ENCODE measurements at regions not wholly inside any gene's neighbourhood (a gene's known extent, or its start where the extent isn't known, plus 50 kb on each side); places are given as distances from the start of the nearest gene placed in this dataset.

GRCh38 chr1:34617321-34618118 is 137.3 kb upstream of the GJB5 start:
- Mint-ChIP-seq H3K9me3 (no peaks in the 10 kb centered on the region), H3K27ac (no peak overlapping the region), H3K4me3 (no peak overlapping the region), H3K36me3 (ENCODE audit: low read depth) (no peaks in the 10 kb centered on the region), H3K4me1 (ENCODE audit: low read depth) (no peaks in the 10 kb centered on the region), H3K27me3 (ENCODE audit: low read depth) (no peaks in the 10 kb centered on the region)
- no peak for DNase-seq (ENCODE audit: low spot score)

DNA sequence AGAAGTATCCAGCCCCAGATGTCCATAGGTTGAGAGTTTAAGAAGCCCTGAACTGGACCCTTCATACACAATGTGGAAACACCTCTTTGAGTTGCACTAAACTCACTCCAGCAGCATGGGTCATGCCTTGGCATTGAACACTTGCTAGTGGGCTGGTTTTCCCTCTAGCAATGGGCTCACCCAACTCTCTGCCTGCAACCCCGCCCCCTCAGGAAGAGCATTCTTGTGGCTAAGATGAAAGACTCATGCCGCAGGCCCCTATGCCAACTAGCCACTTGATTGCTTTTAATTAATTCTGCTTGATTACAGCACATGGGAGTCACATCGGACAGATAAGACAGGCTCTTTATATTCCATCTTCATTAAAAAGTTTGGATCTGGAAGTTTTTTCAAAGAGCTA is 136.5 kb upstream of the GJB5 start:
- no peaks in the 10 kb centered on the region for H3K9me3 Mint-ChIP-seq
- no peaks in the 10 kb centered on the region for H3K4me1 Mint-ChIP-seq (ENCODE audit: low read depth)
- no peaks in the 10 kb centered on the region for H3K27me3 Mint-ChIP-seq (ENCODE audit: low read depth)
- no peak overlapping the region for H3K27ac Mint-ChIP-seq
- no peak overlapping the region for H3K4me3 Mint-ChIP-seq
- no peaks in the 10 kb centered on the region for H3K36me3 Mint-ChIP-seq (ENCODE audit: low read depth)
- DNase-seq (ENCODE audit: low spot score) = no peak

DNA sequence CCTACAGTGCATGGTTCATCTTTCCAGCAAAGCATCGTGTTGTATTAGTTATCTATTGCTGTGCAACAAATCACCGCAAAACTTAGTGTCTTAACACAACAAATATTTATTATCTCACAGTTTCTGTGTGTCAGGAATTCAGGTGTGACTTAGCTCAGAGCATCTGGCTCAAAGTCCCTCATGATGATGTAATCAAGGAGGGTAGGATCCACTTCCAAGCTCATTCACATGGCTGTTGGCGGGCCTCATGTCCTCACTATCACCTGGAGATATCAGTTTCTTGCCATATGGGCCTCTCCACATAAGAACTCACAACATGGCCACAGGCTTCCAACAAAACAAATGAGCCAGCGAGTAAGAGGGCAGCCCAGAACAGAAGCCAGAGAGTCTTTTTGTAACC is 135.6 kb upstream of the GJB5 start:
- H3K9me3 Mint-ChIP-seq = no peaks in the 10 kb centered on the region
- DNase-seq (ENCODE audit: low spot score) = no peak
- H3K4me3 Mint-ChIP-seq = no peak overlapping the region
- no peak overlapping the region for H3K27ac Mint-ChIP-seq
- no peaks in the 10 kb centered on the region for H3K36me3 Mint-ChIP-seq (ENCODE audit: low read depth)
- H3K4me1 Mint-ChIP-seq (ENCODE audit: low read depth) = no peaks in the 10 kb centered on the region
- no peaks in the 10 kb centered on the region for H3K27me3 Mint-ChIP-seq (ENCODE audit: low read depth)

- DNase-seq (ENCODE audit: low spot score) = no peak
- Mint-ChIP-seq H3K4me1 (ENCODE audit: low read depth) (no peaks in the 10 kb centered on the region), H3K9me3 (no peaks in the 10 kb centered on the region), H3K36me3 (ENCODE audit: low read depth) (no peaks in the 10 kb centered on the region), H3K27ac (no peak overlapping the region), H3K4me3 (no peak overlapping the region), H3K27me3 (ENCODE audit: low read depth) (no peaks in the 10 kb centered on the region)
These were observed 132.9 kb upstream of the GJB5 start for GRCh38 chr1:34621916-34622315.

- H3K27ac Mint-ChIP-seq = no peak overlapping the region
- no peaks in the 10 kb centered on the region for H3K4me1 Mint-ChIP-seq (ENCODE audit: low read depth)
- no peaks in the 10 kb centered on the region for H3K9me3 Mint-ChIP-seq
- DNase-seq (ENCODE audit: low spot score) = no peak
- H3K27me3 Mint-ChIP-seq (ENCODE audit: low read depth) = no peaks in the 10 kb centered on the region
- H3K36me3 Mint-ChIP-seq (ENCODE audit: low read depth) = no peaks in the 10 kb centered on the region
- no peak overlapping the region for H3K4me3 Mint-ChIP-seq
These were observed 129.3 kb upstream of the GJB5 start for GRCh38 chr1:34625521-34626015.

GRCh38 chr1:34627465-34628240 is 127.2 kb upstream of the GJB5 start:
- Mint-ChIP-seq H3K4me1 (ENCODE audit: low read depth) (no peaks in the 10 kb centered on the region), H3K9me3 (no peaks in the 10 kb centered on the region), H3K27ac (no peak overlapping the region), H3K36me3 (ENCODE audit: low read depth) (no peaks in the 10 kb centered on the region), H3K4me3 (no peak overlapping the region), H3K27me3 (ENCODE audit: low read depth) (no peaks in the 10 kb centered on the region)
- no peak for DNase-seq (ENCODE audit: low spot score)

- Mint-ChIP-seq H3K4me1 (ENCODE audit: low read depth) (no peaks in the 10 kb centered on the region), H3K36me3 (ENCODE audit: low read depth) (no peaks in the 10 kb centered on the region), H3K4me3 (no peak overlapping the region), H3K9me3 (no peaks in the 10 kb centered on the region), H3K27ac (no peak overlapping the region), H3K27me3 (ENCODE audit: low read depth) (no peaks in the 10 kb centered on the region)
- no peak for DNase-seq (ENCODE audit: low spot score)
These were observed 123.7 kb upstream of the GJB5 start for GRCh38 chr1:34631126-34631525.

- Mint-ChIP-seq H3K4me1 (ENCODE audit: low read depth) (no peaks in the 10 kb centered on the region), H3K36me3 (ENCODE audit: low read depth) (no peaks in the 10 kb centered on the region), H3K4me3 (no peak overlapping the region), H3K9me3 (no peaks in the 10 kb centered on the region), H3K27ac (no peak overlapping the region), H3K27me3 (ENCODE audit: low read depth) (peaks cover 2% of the 10 kb centered on the region)
- DNase-seq (ENCODE audit: low spot score) = no peak
These were observed 115.1 kb upstream of the GJB5 start for GRCh38 chr1:34639701-34640100.

DNA sequence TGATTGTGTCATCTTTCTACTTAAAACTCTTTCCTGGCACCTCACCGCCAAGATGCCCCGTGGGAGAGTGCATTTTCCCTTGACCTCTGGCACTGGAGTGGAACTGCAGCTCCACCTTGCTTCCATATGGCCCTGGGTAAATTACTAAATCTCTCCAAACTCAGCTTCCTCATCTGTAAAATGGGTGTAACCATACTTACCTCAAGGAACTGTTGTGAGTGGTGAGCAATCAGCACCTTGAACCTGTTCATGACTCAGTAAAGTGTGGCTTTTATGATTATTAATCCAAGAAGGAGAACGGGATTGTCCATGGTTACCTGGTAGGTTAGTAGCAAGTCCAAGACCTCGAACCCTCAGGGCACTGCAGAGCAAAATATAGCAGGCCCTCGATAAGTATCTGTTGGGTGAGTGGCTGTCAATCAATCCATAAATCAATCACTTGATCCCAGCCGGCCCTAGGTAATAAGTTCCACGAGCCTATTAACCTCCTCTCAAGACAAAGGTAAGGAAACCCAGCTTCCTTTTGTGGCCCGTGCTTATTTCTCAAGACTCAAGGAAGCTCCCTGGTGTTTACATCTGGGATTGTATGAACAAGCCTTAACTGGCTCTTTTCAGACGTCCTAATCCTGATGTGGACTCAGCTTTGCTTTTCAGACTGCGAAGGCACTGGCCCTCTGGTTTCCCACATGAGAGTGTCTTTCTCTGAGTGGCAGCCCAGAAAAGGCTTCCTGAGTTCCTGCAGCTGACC is 114.0 kb upstream of the GJB5 start:
- Mint-ChIP-seq H3K9me3 (no peaks in the 10 kb centered on the region), H3K4me1 (ENCODE audit: low read depth) (no peaks in the 10 kb centered on the region), H3K27me3 (ENCODE audit: low read depth) (peaks cover 2% of the 10 kb centered on the region), H3K27ac (no peak overlapping the region), H3K4me3 (no peak overlapping the region), H3K36me3 (ENCODE audit: low read depth) (no peaks in the 10 kb centered on the region)
- no peak for DNase-seq (ENCODE audit: low spot score)

- no peak overlapping the region for H3K4me3 Mint-ChIP-seq
- H3K27me3 Mint-ChIP-seq (ENCODE audit: low read depth) = peaks cover 4% of the 10 kb centered on the region
- DNase-seq (ENCODE audit: low spot score) = no peak
- H3K36me3 Mint-ChIP-seq (ENCODE audit: low read depth) = no peaks in the 10 kb centered on the region
- H3K4me1 Mint-ChIP-seq (ENCODE audit: low read depth) = no peaks in the 10 kb centered on the region
- no peaks in the 10 kb centered on the region for H3K9me3 Mint-ChIP-seq
- H3K27ac Mint-ChIP-seq = no peak overlapping the region
These were observed 112.2 kb upstream of the GJB5 start for GRCh38 chr1:34642679-34643078.

GRCh38 chr1:34645109-34645688 is 109.6 kb upstream of the GJB5 start:
- H3K4me1 Mint-ChIP-seq (ENCODE audit: low read depth) = no peaks in the 10 kb centered on the region
- DNase-seq (ENCODE audit: low spot score) = no peak
- H3K27me3 Mint-ChIP-seq (ENCODE audit: low read depth) = peaks cover 4% of the 10 kb centered on the region
- H3K4me3 Mint-ChIP-seq = no peak overlapping the region
- H3K36me3 Mint-ChIP-seq (ENCODE audit: low read depth) = no peaks in the 10 kb centered on the region
- H3K27ac Mint-ChIP-seq = no peak overlapping the region
- no peaks in the 10 kb centered on the region for H3K9me3 Mint-ChIP-seq

DNA sequence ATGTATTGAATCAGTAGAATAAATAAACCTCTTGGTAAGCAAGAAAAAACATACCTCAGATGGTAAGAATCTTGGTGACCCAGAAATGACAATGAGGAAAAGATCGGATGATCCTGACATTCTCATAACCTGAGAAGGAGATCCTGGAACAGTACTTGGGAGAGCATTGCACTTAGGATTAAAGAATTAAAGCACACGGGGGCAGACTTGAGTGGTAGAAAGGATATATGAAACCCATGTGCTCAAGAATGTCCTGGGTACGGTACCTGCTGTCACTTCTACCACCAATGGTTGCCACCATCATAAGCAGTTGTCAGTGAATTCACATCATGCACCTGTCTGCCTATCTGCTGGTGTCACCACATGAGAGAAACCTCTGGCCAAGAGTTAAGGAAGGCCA is 108.9 kb upstream of the GJB5 start:
- no peaks in the 10 kb centered on the region for H3K36me3 Mint-ChIP-seq (ENCODE audit: low read depth)
- no peak for DNase-seq (ENCODE audit: low spot score)
- peaks cover 4% of the 10 kb centered on the region for H3K27me3 Mint-ChIP-seq (ENCODE audit: low read depth)
- H3K4me3 Mint-ChIP-seq = no peak overlapping the region
- no peaks in the 10 kb centered on the region for H3K4me1 Mint-ChIP-seq (ENCODE audit: low read depth)
- H3K27ac Mint-ChIP-seq = no peak overlapping the region
- no peaks in the 10 kb centered on the region for H3K9me3 Mint-ChIP-seq

DNA sequence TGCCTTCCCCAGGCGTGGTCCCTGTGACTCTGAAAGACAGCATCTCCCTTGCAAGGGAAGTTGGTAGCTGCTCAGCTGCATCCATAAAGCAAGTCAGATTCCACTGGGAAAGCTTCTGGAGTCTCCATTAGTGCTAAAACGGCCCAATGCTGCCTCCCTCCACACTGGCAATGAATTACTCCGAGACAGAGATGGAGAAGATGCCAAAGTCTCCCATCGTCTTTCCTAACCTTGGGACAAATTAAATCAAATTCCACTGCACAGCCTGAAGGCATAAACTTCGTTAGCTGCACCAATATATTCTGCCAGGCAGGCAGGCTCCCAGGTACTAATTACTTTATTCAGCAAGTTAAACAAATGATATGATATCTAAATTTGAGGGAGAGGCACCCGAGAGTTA is 106.3 kb upstream of the GJB5 start:
- Mint-ChIP-seq H3K27ac (no peak overlapping the region), H3K36me3 (ENCODE audit: low read depth) (no peaks in the 10 kb centered on the region)

GRCh38 chr1:34650090-34650489 is 104.8 kb upstream of the GJB5 start:
- H3K36me3 Mint-ChIP-seq (ENCODE audit: low read depth) = no peaks in the 10 kb centered on the region
- no peaks in the 10 kb centered on the region for H3K9me3 Mint-ChIP-seq
- no peaks in the 10 kb centered on the region for H3K4me1 Mint-ChIP-seq (ENCODE audit: low read depth)
- peaks cover 2% of the 10 kb centered on the region for H3K27me3 Mint-ChIP-seq (ENCODE audit: low read depth)
- no peak overlapping the region for H3K27ac Mint-ChIP-seq
- no peak overlapping the region for H3K4me3 Mint-ChIP-seq
- DNase-seq (ENCODE audit: low spot score) = no peak

More for the DNA sequence above, 106.3 kb upstream of the GJB5 start:
- no peak for DNase-seq (ENCODE audit: low spot score)
- Mint-ChIP-seq H3K9me3 (no peaks in the 10 kb centered on the region), H3K4me1 (ENCODE audit: low read depth) (no peaks in the 10 kb centered on the region), H3K27me3 (ENCODE audit: low read depth) (peaks cover 4% of the 10 kb centered on the region), H3K4me3 (no peak overlapping the region)

All from T-helper 2 cell treated with Interferon-gamma antibody and Interleukin-4, amounts not matched to agents 5 μg/mL and 100 μg/mL, for 36 hours (primary cell).